ENCODE measurements at regions not wholly inside any gene's neighbourhood (a gene's known extent, or its start where the extent isn't known, plus 50 kb on each side); places are given as distances from the start of the nearest gene placed in this dataset.

GRCh38 chr2:65957454-65957853 is 477.5 kb upstream of the MEIS1 start:
- TF ChIP-seq CTCF (IDR thresholded peaks at IDR 0.05), result no peak
- H3K4me1 ChIP-seq, result no peaks in the 10 kb centered on the region
- H3K27ac ChIP-seq, result no peak overlapping the region
- H3K4me3 ChIP-seq, result no peak overlapping the region
- no peaks in the 10 kb centered on the region for H3K9me3 ChIP-seq
- H3K27me3 ChIP-seq, result no peaks in the 10 kb centered on the region
- no peaks in the 10 kb centered on the region for H3K36me3 ChIP-seq
- no peak for DNase-seq (ENCODE audit: low spot score in 2 of 2)
- intact Hi-C loops (cut with DNase I), result no loop called here

- DNase-seq (ENCODE audit: low spot score in 2 of 2), result no peak
- intact Hi-C loops (cut with DNase I), result no loop called here
- no peaks in the 10 kb centered on the region for H3K9me3 ChIP-seq
- H3K4me3 ChIP-seq, result no peak overlapping the region
- no peak for TF ChIP-seq CTCF (IDR thresholded peaks at IDR 0.05)
- no peak overlapping the region for H3K27ac ChIP-seq
- H3K27me3 ChIP-seq, result no peaks in the 10 kb centered on the region
- H3K4me1 ChIP-seq, result no peaks in the 10 kb centered on the region
- no peaks in the 10 kb centered on the region for H3K36me3 ChIP-seq
Observed at GRCh38 chr2:65955259-65955658, 479.7 kb upstream of the MEIS1 start.

- H3K4me3 ChIP-seq, result no peak overlapping the region
- no peak overlapping the region for H3K27ac ChIP-seq
- H3K4me1 ChIP-seq, result no peaks in the 10 kb centered on the region
- no peaks in the 10 kb centered on the region for H3K36me3 ChIP-seq
- no peaks in the 10 kb centered on the region for H3K27me3 ChIP-seq
- no peak for DNase-seq (ENCODE audit: low spot score in 2 of 2)
- intact Hi-C loops (cut with DNase I), result no loop called here
- H3K9me3 ChIP-seq, result no peaks in the 10 kb centered on the region
- TF ChIP-seq CTCF (IDR thresholded peaks at IDR 0.05), result no peak
Observed at GRCh38 chr2:65952966-65953761, 481.8 kb upstream of the MEIS1 start.

GRCh38 chr2:65944213-65944612 is 490.7 kb upstream of the MEIS1 start:
- H3K36me3 ChIP-seq, result no peaks in the 10 kb centered on the region
- H3K4me1 ChIP-seq, result no peaks in the 10 kb centered on the region
- no peak for DNase-seq (ENCODE audit: low spot score in 2 of 2)
- intact Hi-C loops (cut with DNase I), result no loop called here
- no peaks in the 10 kb centered on the region for H3K9me3 ChIP-seq
- no peaks in the 10 kb centered on the region for H3K27me3 ChIP-seq
- no peak overlapping the region for H3K27ac ChIP-seq
- no peak for TF ChIP-seq CTCF (IDR thresholded peaks at IDR 0.05)
- H3K4me3 ChIP-seq, result no peak overlapping the region

DNA sequence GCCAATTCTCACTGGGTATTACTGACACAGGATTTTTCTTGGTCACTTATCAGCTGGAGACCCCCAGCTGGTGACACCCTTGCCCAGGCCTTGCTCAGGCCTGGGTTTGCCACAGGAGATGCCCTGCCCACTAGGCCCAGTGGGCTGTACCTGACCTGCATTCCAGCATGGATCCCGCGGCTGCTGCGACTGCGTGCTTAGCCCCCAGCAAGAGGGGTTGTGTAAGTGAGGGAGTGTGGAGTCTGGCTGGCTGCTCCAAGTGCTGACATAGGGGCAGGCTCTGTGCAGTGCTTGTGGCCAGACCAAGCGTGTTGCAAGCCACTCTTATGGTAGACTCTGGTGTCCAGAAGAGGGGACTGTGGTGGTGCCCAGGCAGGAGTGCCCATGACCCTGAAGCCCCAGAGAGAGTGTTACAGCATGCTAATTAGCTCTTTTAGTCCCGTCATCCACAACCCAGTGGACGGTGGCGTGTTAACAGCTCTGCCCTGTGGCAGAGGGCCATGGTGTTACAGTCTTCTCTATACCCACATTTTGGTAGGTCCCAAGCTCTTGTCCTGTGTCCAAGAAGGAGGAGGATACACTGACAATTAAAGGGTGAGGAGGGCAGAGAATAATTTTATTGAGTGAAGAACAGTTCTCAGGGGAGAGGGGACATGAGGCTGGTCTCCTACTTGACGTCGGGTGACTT is 491.7 kb upstream of the MEIS1 start:
- DNase-seq (ENCODE audit: low spot score in 2 of 2), result no peak
- H3K9me3 ChIP-seq, result no peaks in the 10 kb centered on the region
- TF ChIP-seq CTCF (IDR thresholded peaks at IDR 0.05), result no peak

More for the DNA sequence above, 491.7 kb upstream of the MEIS1 start:
- Histone ChIP-seq H3K27ac (no peak overlapping the region), H3K27me3 (no peaks in the 10 kb centered on the region), H3K4me1 (no peaks in the 10 kb centered on the region), H3K4me3 (no peak overlapping the region), H3K36me3 (no peaks in the 10 kb centered on the region)
- intact Hi-C loops (cut with DNase I), result no loop called here

All from ascending aorta (tissue), 2 donors.